ENCODE measurements at regions not wholly inside any gene's neighbourhood (a gene's known extent, or its start where the extent isn't known, plus 50 kb on each side); places are given as distances from the start of the nearest gene placed in this dataset.

DNA sequence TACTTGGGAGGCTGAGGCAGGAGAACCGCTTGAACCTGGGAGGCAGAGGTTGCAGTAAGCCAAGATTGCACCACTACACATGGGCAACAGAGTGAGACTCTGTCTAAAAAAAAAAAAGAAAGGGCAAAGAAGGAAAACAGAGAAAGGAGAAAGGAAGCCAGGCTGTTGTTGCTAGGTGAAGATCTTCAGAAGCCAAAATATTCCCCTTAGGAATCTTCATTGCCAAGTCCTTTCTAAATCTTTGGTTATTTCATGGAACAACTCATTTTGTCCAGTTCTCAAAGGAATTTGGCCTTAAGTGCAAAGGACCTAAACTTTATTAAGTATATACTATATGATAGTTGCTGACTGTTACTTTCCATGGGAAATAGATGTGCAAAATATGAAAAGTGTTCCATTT, 59.2 kb upstream of the OSBPL11 start:
- TF ChIP-seq CTCF (IDR thresholded peaks at IDR 0.05) (no peak), POLR2A (IDR thresholded peaks at IDR 0.05) (no peak)

Data from heart left ventricle (tissue), 13 donors.